ENCODE measurements at regions not wholly inside any gene's neighbourhood (a gene's known extent, or its start where the extent isn't known, plus 50 kb on each side); places are given as distances from the start of the nearest gene placed in this dataset.

DNA sequence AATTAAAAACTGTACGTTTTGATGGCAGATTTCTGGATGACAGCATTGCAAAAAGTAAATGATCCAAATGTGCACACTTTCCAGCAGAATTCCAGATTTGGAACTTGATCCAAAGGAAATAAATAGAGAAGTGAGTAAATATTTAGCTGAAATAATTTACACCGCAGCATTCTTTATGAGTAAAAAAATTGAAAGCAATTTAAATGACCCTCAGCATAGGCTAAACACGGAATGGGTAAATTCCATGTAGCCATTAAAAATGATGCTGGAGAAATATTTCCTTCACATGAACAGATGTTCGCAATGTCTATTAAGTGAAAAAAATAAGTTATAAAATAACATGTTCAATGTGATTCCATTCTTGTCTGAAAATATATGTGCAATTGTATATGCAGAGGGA is 424.8 kb downstream of the HS3ST3B1 start:
- TF ChIP-seq, protein P1, sequence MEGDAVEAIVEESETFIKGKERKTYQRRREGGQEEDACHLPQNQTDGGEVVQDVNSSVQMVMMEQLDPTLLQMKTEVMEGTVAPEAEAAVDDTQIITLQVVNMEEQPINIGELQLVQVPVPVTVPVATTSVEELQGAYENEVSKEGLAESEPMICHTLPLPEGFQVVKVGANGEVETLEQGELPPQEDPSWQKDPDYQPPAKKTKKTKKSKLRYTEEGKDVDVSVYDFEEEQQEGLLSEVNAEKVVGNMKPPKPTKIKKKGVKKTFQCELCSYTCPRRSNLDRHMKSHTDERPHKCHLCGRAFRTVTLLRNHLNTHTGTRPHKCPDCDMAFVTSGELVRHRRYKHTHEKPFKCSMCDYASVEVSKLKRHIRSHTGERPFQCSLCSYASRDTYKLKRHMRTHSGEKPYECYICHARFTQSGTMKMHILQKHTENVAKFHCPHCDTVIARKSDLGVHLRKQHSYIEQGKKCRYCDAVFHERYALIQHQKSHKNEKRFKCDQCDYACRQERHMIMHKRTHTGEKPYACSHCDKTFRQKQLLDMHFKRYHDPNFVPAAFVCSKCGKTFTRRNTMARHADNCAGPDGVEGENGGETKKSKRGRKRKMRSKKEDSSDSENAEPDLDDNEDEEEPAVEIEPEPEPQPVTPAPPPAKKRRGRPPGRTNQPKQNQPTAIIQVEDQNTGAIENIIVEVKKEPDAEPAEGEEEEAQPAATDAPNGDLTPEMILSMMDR (IDR thresholded peaks at IDR 0.05) = no peak
- no peak for TF ChIP-seq POLR2A (IDR thresholded peaks at IDR 0.05)
